ENCODE measurements at regions not wholly inside any gene's neighbourhood (a gene's known extent, or its start where the extent isn't known, plus 50 kb on each side); places are given as distances from the start of the nearest gene placed in this dataset.

GRCh38 chr12:93325855-93326254, 51.9 kb upstream of the NUDT4 start:
- Histone ChIP-seq H3K27me3 (ENCODE audit: insufficient read depth, low read depth, low read length) (no peaks in the 10 kb centered on the region), H3K9me2 (ENCODE audit: insufficient read depth, low read length) (no peaks in the 10 kb centered on the region), H3K79me2 (replicated peaks; ENCODE audit: insufficient read depth, low read length) (no peaks in the 10 kb centered on the region), H3K9ac (ENCODE audit: low read length) (no peak overlapping the region), H3K4me2 (ENCODE audit: low read length) (no peak overlapping the region), H3K9me3 (ENCODE audit: low read length) (no peaks in the 10 kb centered on the region), H3K36me3 (ENCODE audit: insufficient read depth, low read length) (no peaks in the 10 kb centered on the region), H2AFZ (ENCODE audit: low read depth, low read length) (no peak overlapping the region), H3F3A (ENCODE audit: insufficient read depth, low read length, poor library complexity, severe bottlenecking) (no peaks in the 10 kb centered on the region), H4K20me1 (ENCODE audit: insufficient read depth) (no peaks in the 10 kb centered on the region), H3K4me3 (ENCODE audit: low read length) (no peak overlapping the region), H3K27ac (ENCODE audit: low read length) (no peak overlapping the region)
- TF ChIP-seq, protein P1, sequence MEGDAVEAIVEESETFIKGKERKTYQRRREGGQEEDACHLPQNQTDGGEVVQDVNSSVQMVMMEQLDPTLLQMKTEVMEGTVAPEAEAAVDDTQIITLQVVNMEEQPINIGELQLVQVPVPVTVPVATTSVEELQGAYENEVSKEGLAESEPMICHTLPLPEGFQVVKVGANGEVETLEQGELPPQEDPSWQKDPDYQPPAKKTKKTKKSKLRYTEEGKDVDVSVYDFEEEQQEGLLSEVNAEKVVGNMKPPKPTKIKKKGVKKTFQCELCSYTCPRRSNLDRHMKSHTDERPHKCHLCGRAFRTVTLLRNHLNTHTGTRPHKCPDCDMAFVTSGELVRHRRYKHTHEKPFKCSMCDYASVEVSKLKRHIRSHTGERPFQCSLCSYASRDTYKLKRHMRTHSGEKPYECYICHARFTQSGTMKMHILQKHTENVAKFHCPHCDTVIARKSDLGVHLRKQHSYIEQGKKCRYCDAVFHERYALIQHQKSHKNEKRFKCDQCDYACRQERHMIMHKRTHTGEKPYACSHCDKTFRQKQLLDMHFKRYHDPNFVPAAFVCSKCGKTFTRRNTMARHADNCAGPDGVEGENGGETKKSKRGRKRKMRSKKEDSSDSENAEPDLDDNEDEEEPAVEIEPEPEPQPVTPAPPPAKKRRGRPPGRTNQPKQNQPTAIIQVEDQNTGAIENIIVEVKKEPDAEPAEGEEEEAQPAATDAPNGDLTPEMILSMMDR (IDR thresholded peaks at IDR 0.05; ENCODE audit: poor library complexity, severe bottlenecking), result no peak
- no peak for TF ChIP-seq POLR2AphosphoS5 (IDR thresholded peaks at IDR 0.05)
- TF ChIP-seq SMC3 (conservative IDR thresholded peaks at IDR 0.05; ENCODE audit: poor library complexity), result no peak
- TF ChIP-seq, protein P2, sequence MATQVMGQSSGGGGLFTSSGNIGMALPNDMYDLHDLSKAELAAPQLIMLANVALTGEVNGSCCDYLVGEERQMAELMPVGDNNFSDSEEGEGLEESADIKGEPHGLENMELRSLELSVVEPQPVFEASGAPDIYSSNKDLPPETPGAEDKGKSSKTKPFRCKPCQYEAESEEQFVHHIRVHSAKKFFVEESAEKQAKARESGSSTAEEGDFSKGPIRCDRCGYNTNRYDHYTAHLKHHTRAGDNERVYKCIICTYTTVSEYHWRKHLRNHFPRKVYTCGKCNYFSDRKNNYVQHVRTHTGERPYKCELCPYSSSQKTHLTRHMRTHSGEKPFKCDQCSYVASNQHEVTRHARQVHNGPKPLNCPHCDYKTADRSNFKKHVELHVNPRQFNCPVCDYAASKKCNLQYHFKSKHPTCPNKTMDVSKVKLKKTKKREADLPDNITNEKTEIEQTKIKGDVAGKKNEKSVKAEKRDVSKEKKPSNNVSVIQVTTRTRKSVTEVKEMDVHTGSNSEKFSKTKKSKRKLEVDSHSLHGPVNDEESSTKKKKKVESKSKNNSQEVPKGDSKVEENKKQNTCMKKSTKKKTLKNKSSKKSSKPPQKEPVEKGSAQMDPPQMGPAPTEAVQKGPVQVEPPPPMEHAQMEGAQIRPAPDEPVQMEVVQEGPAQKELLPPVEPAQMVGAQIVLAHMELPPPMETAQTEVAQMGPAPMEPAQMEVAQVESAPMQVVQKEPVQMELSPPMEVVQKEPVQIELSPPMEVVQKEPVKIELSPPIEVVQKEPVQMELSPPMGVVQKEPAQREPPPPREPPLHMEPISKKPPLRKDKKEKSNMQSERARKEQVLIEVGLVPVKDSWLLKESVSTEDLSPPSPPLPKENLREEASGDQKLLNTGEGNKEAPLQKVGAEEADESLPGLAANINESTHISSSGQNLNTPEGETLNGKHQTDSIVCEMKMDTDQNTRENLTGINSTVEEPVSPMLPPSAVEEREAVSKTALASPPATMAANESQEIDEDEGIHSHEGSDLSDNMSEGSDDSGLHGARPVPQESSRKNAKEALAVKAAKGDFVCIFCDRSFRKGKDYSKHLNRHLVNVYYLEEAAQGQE (IDR thresholded peaks at IDR 0.05; ENCODE audit: borderline replicate concordance), result no peak
- TF ChIP-seq RAD21 (conservative IDR thresholded peaks at IDR 0.05), result no peak
- no peak for TF ChIP-seq MXI1 (conservative IDR thresholded peaks at IDR 0.05; ENCODE audit: poor library complexity, severe bottlenecking)
- no peak for TF ChIP-seq EP300 (conservative IDR thresholded peaks at IDR 0.05; ENCODE audit: poor library complexity, severe bottlenecking)
- no peak for TF ChIP-seq EZH2 (IDR thresholded peaks at IDR 0.05; ENCODE audit: borderline replicate concordance, insufficient read depth, low read length, poor library complexity, severe bottlenecking)
- no peak for TF ChIP-seq TAF1 (IDR thresholded peaks at IDR 0.05; ENCODE audit: low read depth)

Small RNA genes lying in the stretch of these regions (small RNA-seq; reads per million reads assigned to genes)
- gene RF00019, result 0 to 1.2 (median 0) reads per million in 3 experiments
- gene RF00284, result 0 to 0.07 (median 0) reads per million in 3 experiments
- 0 to 3.0 (median 0) reads per million in 3 experiments for gene RPL41P5

All from neural cell (in vitro differentiated cells).